ENCODE measurements at regions not wholly inside any gene's neighbourhood (a gene's known extent, or its start where the extent isn't known, plus 50 kb on each side); places are given as distances from the start of the nearest gene placed in this dataset.

GRCh38 chr5:26749829-26750228 lies 288.6 kb downstream of the CDH9 start:
- no peak for TF ChIP-seq USF2 (IDR thresholded peaks at IDR 0.05; ENCODE audit: low read depth, low read length)
- TF ChIP-seq CTCF (conservative IDR thresholded peaks at IDR 0.05; ENCODE audit: low read depth, low read length), result no peak
- TF ChIP-seq POLR2A (IDR thresholded peaks at IDR 0.05; ENCODE audit: low read depth, low read length), result no peak
- TF ChIP-seq SMC3 (IDR thresholded peaks at IDR 0.05; ENCODE audit: low read depth, low read length), result no peak
- TF ChIP-seq CEBPB (IDR thresholded peaks at IDR 0.05; ENCODE audit: low read depth, low read length), result no peak
- no peak for TF ChIP-seq RFX5 (IDR thresholded peaks at IDR 0.05; ENCODE audit: low read depth, low read length)
- TF ChIP-seq BHLHE40 (IDR thresholded peaks at IDR 0.05; ENCODE audit: low read depth, low read length), result no peak
- no peak for TF ChIP-seq CHD1 (IDR thresholded peaks at IDR 0.05; ENCODE audit: low read depth, low read length)
- TF ChIP-seq ELK1 (IDR thresholded peaks at IDR 0.05; ENCODE audit: borderline replicate concordance, low read depth, low read length), result no peak
- TF ChIP-seq NFE2L2 (IDR thresholded peaks at IDR 0.05; ENCODE audit: low read depth, low read length), result no peak
- TF ChIP-seq RAD21 (IDR thresholded peaks at IDR 0.05; ENCODE audit: low read length), result no peak
- TF ChIP-seq MXI1 (IDR thresholded peaks at IDR 0.05; ENCODE audit: borderline replicate concordance, low read depth, low read length), result no peak

Data from IMR-90 (cell line).